HEK293 (cell line): ENCODE measurements at regions not wholly inside any gene's neighbourhood (a gene's known extent, or its start where the extent isn't known, plus 50 kb on each side); places are given as distances from the start of the nearest gene placed in this dataset.

Experiments used
- CTCF ChIA-PET: fragments of 350-600 bp; formaldehyde crosslinking; extraction: SDS; loops from one replicate; lab custom pipeline; 2021; ENCODE audit warnings: antibody characterized with exemption; lab: Yijun Ruan, JAX
- POLR2A ChIA-PET: fragments of 300-600 bp; formaldehyde crosslinking; extraction: SDS; loops from one replicate; lab custom pipeline; 2020; ENCODE audit warnings: antibody characterized with exemption, inconsistent platforms; lab: Yijun Ruan, JAX
- H3K27ac ChIP-seq: fragments of 200-500 bp; sonication (Bioruptor generic); 2 replicates; pipeline ENCODE4 v1.5.1; 2014; ENCODE audit warnings: low read depth, low read length, control low read depth, inconsistent platforms; ENCODE audit errors: extremely low read depth
- H3K36me3 ChIP-seq, 2 experiments: fragments of 200-500 bp in 1 of 2; sonication (Bioruptor generic) in 1 of 2; 1 replicate in 1 of 2; 2 replicates in 1 of 2; pipeline ENCODE4 v1.5.1; 2014 to 2017; ENCODE audit warnings: inconsistent platforms in 2 of 2, low read length in 2 of 2; ENCODE audit not compliant: control insufficient read depth in 2 of 2, insufficient read depth in 1 of 2
- H3K4me1 ChIP-seq: fragments of 200-500 bp; sonication (Bioruptor generic); 2 replicates; pipeline ENCODE4 v1.5.1; 2014; ENCODE audit warnings: mild to moderate bottlenecking, low read length, inconsistent platforms; ENCODE audit not compliant: control insufficient read depth, insufficient read depth
- H3K4me3 ChIP-seq: 2 replicates; pipeline ENCODE4 v1.5.1; 2011; ENCODE audit warnings: low read depth, mild to moderate bottlenecking, control low read depth, low read length, moderate library complexity
- H3K9me3 ChIP-seq: fragments of 200-500 bp; sonication (Bioruptor generic); 2 replicates; pipeline ENCODE4 v1.5.1; 2014; ENCODE audit warnings: low read depth, low read length, inconsistent platforms; ENCODE audit not compliant: control insufficient read depth, insufficient read depth
- KLF10 ChIP-seq: fragments of 450-650 bp; IDR thresholded peaks from 2 replicates; pipeline ENCODE4 v1.5.1; 2018; ENCODE audit warnings: missing biosample characterization, mild to moderate bottlenecking, missing genetic modification characterization
- KLF7 ChIP-seq: fragments of 450-650 bp; formaldehyde crosslinking; IDR thresholded peaks from 2 replicates; pipeline ENCODE4 v1.5.1; 2016; ENCODE audit warnings: missing biosample characterization, missing genetic modification characterization, borderline replicate concordance
- MYNN ChIP-seq: fragments of 450-650 bp; formaldehyde crosslinking; IDR thresholded peaks from 2 replicates; pipeline ENCODE4 v1.5.1; 2016; ENCODE audit warnings: missing biosample characterization, missing genetic modification characterization, borderline replicate concordance
- PATZ1 ChIP-seq: fragments of 450-650 bp; formaldehyde crosslinking; IDR thresholded peaks from 2 replicates; pipeline ENCODE4 v1.5.1; 2016; ENCODE audit warnings: missing biosample characterization, missing genetic modification characterization
- PRDM6 ChIP-seq: fragments of 450-650 bp; formaldehyde crosslinking; IDR thresholded peaks from 2 replicates; pipeline ENCODE4 v1.5.1; 2017; ENCODE audit warnings: missing biosample characterization, missing genetic modification characterization
- WT1 ChIP-seq: fragments of 450-650 bp; formaldehyde crosslinking; IDR thresholded peaks from 2 replicates; pipeline ENCODE4 v1.5.1; 2016; ENCODE audit warnings: missing biosample characterization, missing genetic modification characterization
- ZBTB10 ChIP-seq: fragments of 450-650 bp; formaldehyde crosslinking; IDR thresholded peaks from 2 replicates; pipeline ENCODE4 v1.5.1; 2016; ENCODE audit warnings: missing biosample characterization, missing genetic modification characterization
- ZBTB21 ChIP-seq: fragments of 450-650 bp; formaldehyde crosslinking; IDR thresholded peaks from 2 replicates; pipeline ENCODE4 v1.5.1; 2017; ENCODE audit warnings: missing biosample characterization, missing genetic modification characterization
- ZBTB26 ChIP-seq: fragments of 450-650 bp; formaldehyde crosslinking; optimal IDR thresholded peaks from 2 replicates; pipeline ENCODE3; 2016; ENCODE audit warnings: missing biosample characterization, mild to moderate bottlenecking, missing genetic modification characterization
- ZBTB48 ChIP-seq: fragments of 450-650 bp; formaldehyde crosslinking; IDR thresholded peaks from 2 replicates; pipeline ENCODE4 v1.5.1; 2016; ENCODE audit warnings: missing biosample characterization, missing genetic modification characterization
- ZFP3 ChIP-seq: fragments of 450-650 bp; formaldehyde crosslinking; IDR thresholded peaks from 2 replicates; pipeline ENCODE4 v1.5.1; 2016; ENCODE audit warnings: low read depth, missing biosample characterization, missing genetic modification characterization
- ZNF112 ChIP-seq: fragments of 450-650 bp; formaldehyde crosslinking; IDR thresholded peaks from 2 replicates; pipeline ENCODE4 v1.5.0; 2017; ENCODE audit warnings: missing biosample characterization, missing genetic modification characterization
- ZNF140 ChIP-seq: fragments of 450-650 bp; formaldehyde crosslinking; IDR thresholded peaks from 2 replicates; pipeline ENCODE4 v1.5.1; 2016; ENCODE audit warnings: missing biosample characterization, missing genetic modification characterization
- ZNF184 ChIP-seq: fragments of 450-650 bp; IDR thresholded peaks from 2 replicates; pipeline ENCODE4 v1.5.1; 2018; ENCODE audit warnings: missing biosample characterization, mild to moderate bottlenecking, missing genetic modification characterization
- ZNF202 ChIP-seq: fragments of 450-650 bp; formaldehyde crosslinking; IDR thresholded peaks from 2 replicates; pipeline ENCODE4 v1.5.1; 2016; ENCODE audit warnings: missing biosample characterization, missing genetic modification characterization, borderline replicate concordance
- ZNF248 ChIP-seq: fragments of 450-650 bp; formaldehyde crosslinking; IDR thresholded peaks from 2 replicates; pipeline ENCODE4 v1.5.1; 2017; ENCODE audit warnings: missing biosample characterization, missing genetic modification characterization
- ZNF366 ChIP-seq: fragments of 450-650 bp; formaldehyde crosslinking; conservative IDR thresholded peaks from 2 replicates; pipeline ENCODE4 v1.5.1; 2016; ENCODE audit warnings: missing biosample characterization, missing genetic modification characterization
- ZNF404 ChIP-seq: fragments of 450-650 bp; formaldehyde crosslinking; IDR thresholded peaks from 2 replicates; pipeline ENCODE4 v1.5.1; 2017; ENCODE audit warnings: missing biosample characterization, missing genetic modification characterization
- ZNF473 ChIP-seq: fragments of 450-650 bp; formaldehyde crosslinking; IDR thresholded peaks from 2 replicates; pipeline ENCODE4 v1.5.1; 2017; ENCODE audit warnings: missing biosample characterization, missing genetic modification characterization
- ZNF48 ChIP-seq: fragments of 450-650 bp; formaldehyde crosslinking; IDR thresholded peaks from 2 replicates; pipeline ENCODE4 v1.5.1; 2016; ENCODE audit warnings: missing biosample characterization, missing genetic modification characterization
- ZNF558 ChIP-seq: fragments of 450-650 bp; formaldehyde crosslinking; IDR thresholded peaks from 2 replicates; pipeline ENCODE4 v1.5.1; 2016; ENCODE audit warnings: missing biosample characterization, missing genetic modification characterization
- ZNF580 ChIP-seq: fragments of 450-650 bp; formaldehyde crosslinking; IDR thresholded peaks from 2 replicates; pipeline ENCODE4 v1.5.1; 2016; ENCODE audit warnings: missing biosample characterization, missing genetic modification characterization
- ZNF629 ChIP-seq: fragments of 450-650 bp; formaldehyde crosslinking; IDR thresholded peaks from 2 replicates; pipeline ENCODE4 v1.5.1; 2017; ENCODE audit warnings: missing biosample characterization, missing genetic modification characterization
- ZNF654 ChIP-seq: fragments of 450-650 bp; formaldehyde crosslinking; IDR thresholded peaks from 2 replicates; pipeline ENCODE4 v1.5.1; 2016; ENCODE audit warnings: low read depth, missing biosample characterization, missing genetic modification characterization
- ZNF670 ChIP-seq: fragments of 450-650 bp; formaldehyde crosslinking; IDR thresholded peaks from 2 replicates; pipeline ENCODE4 v1.5.1; 2016; ENCODE audit warnings: missing biosample characterization, missing genetic modification characterization, low read depth
- ZNF704 ChIP-seq: fragments of 450-650 bp; formaldehyde crosslinking; IDR thresholded peaks from 2 replicates; pipeline ENCODE4 v1.5.1; 2016; ENCODE audit warnings: missing biosample characterization, missing genetic modification characterization
- ZNF776 ChIP-seq: fragments of 450-650 bp; formaldehyde crosslinking; IDR thresholded peaks from 2 replicates; pipeline ENCODE4 v1.5.0; 2017; ENCODE audit warnings: missing biosample characterization, missing genetic modification characterization, borderline replicate concordance
- ZXDB ChIP-seq: fragments of 450-650 bp; formaldehyde crosslinking; IDR thresholded peaks from 2 replicates; pipeline ENCODE4 v1.5.1; 2016; ENCODE audit warnings: missing biosample characterization, missing genetic modification characterization

- ChIA-PET POLR2A (no interaction called here), CTCF (interaction anchor here (0.9 kb wide), 1 partner anchor 9 kb away, joined by 3 read pairs; no protein-coding TSS in a partner anchor)
- no peaks in the 10 kb centered on the region for H3K9me3 ChIP-seq
- no peak overlapping the region for H3K4me3 ChIP-seq
- no peaks in the 10 kb centered on the region for H3K4me1 ChIP-seq
- no peak overlapping the region for H3K27ac ChIP-seq
- TF ChIP-seq WT1 (tag by site-specific recombination) (no peak), ZXDB (tag by site-specific recombination) (no peak), ZNF202 (no peak), ZNF629 (no peak), KLF10 (tag by site-specific recombination) (no peak), KLF7 (no peak), ZNF670 (no peak), ZNF48 (tag by site-specific recombination) (no peak), ZBTB21 (tag by site-specific recombination) (no peak), ZNF654 (tag by site-specific recombination) (no peak), ZNF184 (tag by site-specific recombination) (no peak), ZBTB10 (tag by site-specific recombination) (no peak), ZNF704 (tag by site-specific recombination) (no peak), ZNF366 (tag by site-specific recombination) (no peak), ZNF140 (tag by site-specific recombination) (no peak), PRDM6 (tag by site-specific recombination) (no peak), ZNF473 (tag by site-specific recombination) (no peak), ZNF558 (tag by site-specific recombination) (no peak)
- no peaks in the 10 kb centered on the region for H3K36me3 ChIP-seq
Measured at GRCh38 chr7:45269192-45269591, 111.6 kb downstream of the RAMP3 start.

GRCh38 chr7:45278763-45279398 lies 121.3 kb downstream of the RAMP3 start:
- CTCF ChIA-PET = interaction anchor here (0.6 to 1.6 kb wide), 2 partner anchors 18 to 845 kb away, joined by 3 to 6 read pairs; no protein-coding TSS in a partner anchor
- H3K36me3 ChIP-seq = no peaks in the 10 kb centered on the region; a peak in 1 of 3 replicates
- H3K9me3 ChIP-seq = no peaks in the 10 kb centered on the region
- POLR2A ChIA-PET = no interaction called here
- H3K27ac ChIP-seq = no peak overlapping the region
- no peaks in the 10 kb centered on the region for H3K4me1 ChIP-seq
- no peak overlapping the region for H3K4me3 ChIP-seq
- TF ChIP-seq ZNF248 (tag by site-specific recombination) (no peak), ZFP3 (no peak), ZXDB (tag by site-specific recombination) (no peak), MYNN (tag by site-specific recombination) (no peak), ZBTB26 (tag by site-specific recombination) (no peak), ZNF112 (tag by site-specific recombination) (no peak), ZNF580 (tag by site-specific recombination) (no peak), PATZ1 (tag by site-specific recombination) (no peak), ZBTB48 (tag by site-specific recombination) (no peak), ZNF776 (tag by site-specific recombination) (no peak), ZNF404 (tag by site-specific recombination) (no peak)
